Lower leg skin (tissue), 4 donors: ENCODE measurements at regions not wholly inside any gene's neighbourhood (a gene's known extent, or its start where the extent isn't known, plus 50 kb on each side); places are given as distances from the start of the nearest gene placed in this dataset.

Experiments used
- DNase-seq, 2 donors: peaks; one replicate each; pipeline ENCODE4 v3.0.0-alpha.2; 2019; ENCODE audit warnings: low spot score in 2 of 2
- H3K4me3 ChIP-seq: fragments of 200-600 bp; sonication (generic); 2 replicates; pipeline ENCODE4 v1.5.1; 2017; ENCODE audit warnings: mild to moderate bottlenecking, low read depth; ENCODE audit not compliant: poor library complexity, severe bottlenecking
- POLR2A ChIP-seq, 2 donors: fragments of 450-650 bp; IDR thresholded peaks; one replicate each; pipeline ENCODE4 v1.6.1; 2016 to 2017; ENCODE audit warnings: antibody characterized with exemption in 2 of 2, mild to moderate bottlenecking in 1 of 2, moderate library complexity in 1 of 2
- WGBS, 2 donors: methylation state at CpG; one replicate each; pipeline ENCODE4 v1.1.5; 2018; 5-methylcytosine and 5-hydroxymethylcytosine counted together
- intact Hi-C: fragments of 100-400 bp; cut with DNase I; formaldehyde crosslinking; loops from one replicate; pipeline ENCODE4 v1.15.0; 2023; ENCODE audit warnings: low total_unique reads
- TF ChIP-seq, protein P1 (sequence below), 3 donors: fragments of 450-650 bp; IDR thresholded peaks; one replicate each; pipeline ENCODE4 v1.5.1; 2016; ENCODE audit warnings: antibody characterized with exemption in 3 of 3, mild to moderate bottlenecking in 3 of 3, moderate library complexity in 2 of 3

DNA sequence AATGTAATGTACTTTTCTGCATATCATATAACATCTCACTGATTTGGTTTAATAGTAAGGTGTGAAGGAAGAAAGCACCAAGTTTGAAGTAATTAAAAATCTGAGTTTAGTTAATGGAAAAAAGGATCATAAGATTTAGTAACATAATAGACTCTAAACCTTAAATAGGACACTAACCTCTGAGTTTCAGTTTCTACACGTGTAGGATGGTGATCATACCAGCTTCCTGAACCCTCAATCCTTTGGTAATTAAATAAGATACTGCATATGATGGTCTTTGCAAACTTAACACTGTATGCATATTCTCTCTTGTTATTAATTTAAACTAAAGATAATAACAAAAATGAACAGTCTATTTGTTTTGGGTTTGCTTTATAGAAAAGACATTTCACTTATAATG lies 216.8 kb downstream of the NUP35 start:
- intact Hi-C loops = no loop called here
- no peak for TF ChIP-seq POLR2A (IDR thresholded peaks at IDR 0.05)
- TF ChIP-seq, protein P1, sequence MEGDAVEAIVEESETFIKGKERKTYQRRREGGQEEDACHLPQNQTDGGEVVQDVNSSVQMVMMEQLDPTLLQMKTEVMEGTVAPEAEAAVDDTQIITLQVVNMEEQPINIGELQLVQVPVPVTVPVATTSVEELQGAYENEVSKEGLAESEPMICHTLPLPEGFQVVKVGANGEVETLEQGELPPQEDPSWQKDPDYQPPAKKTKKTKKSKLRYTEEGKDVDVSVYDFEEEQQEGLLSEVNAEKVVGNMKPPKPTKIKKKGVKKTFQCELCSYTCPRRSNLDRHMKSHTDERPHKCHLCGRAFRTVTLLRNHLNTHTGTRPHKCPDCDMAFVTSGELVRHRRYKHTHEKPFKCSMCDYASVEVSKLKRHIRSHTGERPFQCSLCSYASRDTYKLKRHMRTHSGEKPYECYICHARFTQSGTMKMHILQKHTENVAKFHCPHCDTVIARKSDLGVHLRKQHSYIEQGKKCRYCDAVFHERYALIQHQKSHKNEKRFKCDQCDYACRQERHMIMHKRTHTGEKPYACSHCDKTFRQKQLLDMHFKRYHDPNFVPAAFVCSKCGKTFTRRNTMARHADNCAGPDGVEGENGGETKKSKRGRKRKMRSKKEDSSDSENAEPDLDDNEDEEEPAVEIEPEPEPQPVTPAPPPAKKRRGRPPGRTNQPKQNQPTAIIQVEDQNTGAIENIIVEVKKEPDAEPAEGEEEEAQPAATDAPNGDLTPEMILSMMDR (IDR thresholded peaks at IDR 0.05) = no peak
- WGBS, 2 donors = 43 to 79% methylated on average over 1 of the region's 1 CpG
- no peak for DNase-seq
- no peak overlapping the region for H3K4me3 ChIP-seq

DNA sequence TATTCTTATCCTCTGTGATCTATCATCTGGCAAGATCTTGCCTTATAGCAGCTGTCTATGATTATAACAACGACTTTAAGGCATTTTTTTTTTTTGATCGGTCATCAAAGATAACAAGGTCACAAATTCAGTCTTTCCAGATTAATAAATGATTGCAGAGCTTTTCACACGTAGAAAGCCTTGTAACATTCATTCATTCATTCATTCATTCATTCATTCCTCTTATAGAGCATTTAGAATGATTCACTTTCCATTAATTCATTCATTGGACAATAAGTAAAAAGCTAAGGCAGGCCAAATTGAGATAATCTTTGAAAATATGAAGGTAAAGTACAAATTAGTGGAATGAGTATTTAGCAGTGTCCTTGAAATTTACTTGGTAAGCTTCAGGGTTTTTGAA lies 223.7 kb downstream of the NUP35 start:
- intact Hi-C loops = no loop called here
- TF ChIP-seq, protein P1 (IDR thresholded peaks at IDR 0.05) = no peak
- TF ChIP-seq POLR2A (IDR thresholded peaks at IDR 0.05) = no peak
- no peak for DNase-seq
- H3K4me3 ChIP-seq = no peak overlapping the region
- 53 to 55% methylated on average over 3 of the region's 3 CpGs for WGBS, 2 donors

DNA sequence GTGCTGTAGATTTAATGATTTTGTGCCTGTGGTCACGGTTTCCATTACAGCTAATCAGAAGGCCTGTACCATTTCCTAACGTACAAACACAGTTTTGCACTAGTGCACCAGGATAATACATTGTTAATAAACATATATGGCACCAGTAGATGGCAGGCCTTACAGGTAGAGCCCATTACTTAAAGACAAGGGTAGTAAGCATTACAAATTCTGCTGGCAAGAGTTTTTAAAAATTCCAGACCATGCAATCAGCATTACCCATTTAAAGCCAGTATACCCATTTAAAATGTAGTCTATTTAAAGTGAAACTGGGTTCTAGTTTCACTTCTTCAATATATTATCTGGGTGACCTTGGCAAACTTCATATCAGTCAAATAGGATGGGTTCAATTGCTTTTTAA lies 224.2 kb downstream of the NUP35 start:
- no peak for DNase-seq
- TF ChIP-seq, protein P1 (IDR thresholded peaks at IDR 0.05) = no peak
- TF ChIP-seq POLR2A (IDR thresholded peaks at IDR 0.05) = no peak
- WGBS, 2 donors = 92% methylated on average over 2 of the region's 2 CpGs
- H3K4me3 ChIP-seq = no peak overlapping the region
- intact Hi-C loops = no loop called here

- WGBS, 2 donors = 53 to 65% methylated on average over 7 of the region's 7 CpGs
Observed at GRCh38 chr2:183349091-183349490, 224.8 kb downstream of the NUP35 start.

DNA sequence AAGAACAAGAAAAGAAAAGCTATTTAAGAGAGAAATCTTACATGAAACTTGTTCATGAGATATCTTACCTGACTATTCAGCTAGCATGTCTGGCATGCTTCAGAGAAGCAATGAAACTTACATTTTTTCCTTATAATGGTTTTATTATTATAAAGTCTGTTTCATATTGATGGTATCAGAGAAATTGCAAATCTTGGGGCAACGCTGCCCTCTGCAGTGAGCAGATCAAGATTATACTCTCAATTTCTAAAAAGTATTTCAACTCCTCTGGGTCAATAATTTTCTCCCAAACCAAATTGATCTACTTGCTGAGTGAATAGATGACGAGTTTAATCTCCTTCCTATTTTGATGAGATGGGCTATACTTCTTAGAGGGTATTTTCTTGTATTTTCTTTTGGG lies 235.6 kb downstream of the NUP35 start:
- WGBS, 2 donors = 74 to 75% methylated on average over 2 of the region's 2 CpGs
- TF ChIP-seq POLR2A (IDR thresholded peaks at IDR 0.05) = no peak
- TF ChIP-seq, protein P1 (IDR thresholded peaks at IDR 0.05) = no peak
- no peak for DNase-seq
- intact Hi-C loops = no loop called here
- no peak overlapping the region for H3K4me3 ChIP-seq

More at GRCh38 chr2:183349091-183349490, 224.8 kb downstream of the NUP35 start:
- intact Hi-C loops = no loop called here
- TF ChIP-seq POLR2A (IDR thresholded peaks at IDR 0.05) = no peak
- TF ChIP-seq, protein P1 (IDR thresholded peaks at IDR 0.05) = no peak
- H3K4me3 ChIP-seq = no peak overlapping the region
- no peak for DNase-seq

GRCh38 chr2:183371545-183371944 lies 247.3 kb downstream of the NUP35 start:
- TF ChIP-seq, protein P1 (IDR thresholded peaks at IDR 0.05) = no peak
- TF ChIP-seq POLR2A (IDR thresholded peaks at IDR 0.05) = no peak
- no peak for DNase-seq
- no peak overlapping the region for H3K4me3 ChIP-seq
- intact Hi-C loops = no loop called here
